ENCODE measurements at regions not wholly inside any gene's neighbourhood (a gene's known extent, or its start where the extent isn't known, plus 50 kb on each side); places are given as distances from the start of the nearest gene placed in this dataset.

GRCh38 chr5:101160002-101160401, 256.9 kb upstream of the ST8SIA4 start:
- H3K4me3 Mint-ChIP-seq: no peak overlapping the region
- no peak for TF ChIP-seq CTCF (IDR thresholded peaks at IDR 0.05; ENCODE audit: unreplicated experiment)
- H3K36me3 Mint-ChIP-seq: no peaks in the 10 kb centered on the region
- peaks cover 7% of the 10 kb centered on the region for H3K9me3 Mint-ChIP-seq
- no peak overlapping the region for H3K27ac Mint-ChIP-seq
- no peaks in the 10 kb centered on the region for H3K4me1 Mint-ChIP-seq
- no peak for DNase-seq (ENCODE audit: low spot score in 2 of 2, unreplicated experiment in 2 of 2)
- H3K27me3 Mint-ChIP-seq (ENCODE audit: low read depth): no peaks in the 10 kb centered on the region

GRCh38 chr5:101159006-101159405, 255.9 kb upstream of the ST8SIA4 start:
- H3K4me3 Mint-ChIP-seq: no peak overlapping the region
- H3K27me3 Mint-ChIP-seq (ENCODE audit: low read depth): no peaks in the 10 kb centered on the region
- H3K36me3 Mint-ChIP-seq: no peaks in the 10 kb centered on the region
- DNase-seq (ENCODE audit: low spot score in 2 of 2, unreplicated experiment in 2 of 2): no peak
- no peaks in the 10 kb centered on the region for H3K4me1 Mint-ChIP-seq
- peaks cover 2% of the 10 kb centered on the region for H3K9me3 Mint-ChIP-seq
- no peak overlapping the region for H3K27ac Mint-ChIP-seq
- TF ChIP-seq CTCF (IDR thresholded peaks at IDR 0.05; ENCODE audit: unreplicated experiment): no peak

- no peak overlapping the region for H3K4me3 Mint-ChIP-seq
These were observed 250.4 kb upstream of the ST8SIA4 start for GRCh38 chr5:101153526-101153925.

GRCh38 chr5:101143526-101143925, 240.4 kb upstream of the ST8SIA4 start:
- DNase-seq (ENCODE audit: low spot score in 2 of 2, unreplicated experiment in 2 of 2): no peak
- H3K27me3 Mint-ChIP-seq (ENCODE audit: low read depth): no peaks in the 10 kb centered on the region
- no peaks in the 10 kb centered on the region for H3K4me1 Mint-ChIP-seq
- H3K9me3 Mint-ChIP-seq: peaks cover 13% of the 10 kb centered on the region
- H3K4me3 Mint-ChIP-seq: no peak overlapping the region
- peaks cover 3% of the 10 kb centered on the region for H3K36me3 Mint-ChIP-seq
- no peak for TF ChIP-seq CTCF (IDR thresholded peaks at IDR 0.05; ENCODE audit: unreplicated experiment)
- H3K27ac Mint-ChIP-seq: no peak overlapping the region

More at GRCh38 chr5:101153526-101153925, 250.4 kb upstream of the ST8SIA4 start:
- TF ChIP-seq CTCF (IDR thresholded peaks at IDR 0.05; ENCODE audit: unreplicated experiment): no peak
- Mint-ChIP-seq H3K4me1 (no peaks in the 10 kb centered on the region), H3K27me3 (ENCODE audit: low read depth) (no peaks in the 10 kb centered on the region), H3K9me3 (no peaks in the 10 kb centered on the region), H3K36me3 (no peaks in the 10 kb centered on the region), H3K27ac (no peak overlapping the region)
- no peak for DNase-seq (ENCODE audit: low spot score in 2 of 2, unreplicated experiment in 2 of 2)

GRCh38 chr5:101142102-101142501, 239.0 kb upstream of the ST8SIA4 start:
- H3K36me3 Mint-ChIP-seq: peaks cover 3% of the 10 kb centered on the region
- H3K27ac Mint-ChIP-seq: no peak overlapping the region
- peaks cover 13% of the 10 kb centered on the region for H3K9me3 Mint-ChIP-seq
- no peak for DNase-seq (ENCODE audit: low spot score in 2 of 2, unreplicated experiment in 2 of 2)
- no peaks in the 10 kb centered on the region for H3K4me1 Mint-ChIP-seq
- no peak overlapping the region for H3K4me3 Mint-ChIP-seq
- TF ChIP-seq CTCF (IDR thresholded peaks at IDR 0.05; ENCODE audit: unreplicated experiment): no peak
- no peaks in the 10 kb centered on the region for H3K27me3 Mint-ChIP-seq (ENCODE audit: low read depth)

GRCh38 chr5:101136454-101136853, 233.4 kb upstream of the ST8SIA4 start:
- DNase-seq (ENCODE audit: low spot score in 2 of 2, unreplicated experiment in 2 of 2): no peak
- peaks cover 3% of the 10 kb centered on the region for H3K27me3 Mint-ChIP-seq (ENCODE audit: low read depth)
- H3K36me3 Mint-ChIP-seq: no peaks in the 10 kb centered on the region
- H3K27ac Mint-ChIP-seq: no peak overlapping the region
- H3K9me3 Mint-ChIP-seq: peaks cover 9% of the 10 kb centered on the region
- H3K4me3 Mint-ChIP-seq: no peak overlapping the region
- H3K4me1 Mint-ChIP-seq: no peaks in the 10 kb centered on the region
- no peak for TF ChIP-seq CTCF (IDR thresholded peaks at IDR 0.05; ENCODE audit: unreplicated experiment)

All from mesothelial cell of epicardium (in vitro differentiated cells).